Stimulated activated naive CD8-positive, alpha-beta T cell treated with anti-CD3 and anti-CD28 coated beads, Interleukin-15, amount 100 ng/mL, for 72 hours (primary cell): ENCODE measurements at regions not wholly inside any gene's neighbourhood (a gene's known extent, or its start where the extent isn't known, plus 50 kb on each side); places are given as distances from the start of the nearest gene placed in this dataset.
"Not testable (repeated sequence)": the region's sequence is repeated elsewhere in the genome, so short reads cannot be mapped to it uniquely, and the experiment has no call there.

ENCODE experiments used
- ATAC-seq: fragments of 150-1000 bp; cut with Tn5 transposase; 2 replicates; pipeline ENCODE4 v1.10.0; 2021; ENCODE audit warnings: mild to moderate bottlenecking, moderate library complexity
- DNase-seq, 2 donors: peaks; one replicate each; pipeline ENCODE4 v3.0.0; 2021 to 2022
- H3K27ac Mint-ChIP-seq, 2 donors: one replicate each; pipeline ENCODE4 v1.8.0; 2022; ENCODE audit warnings: mild to moderate bottlenecking in 2 of 2, mixed read lengths in 2 of 2, moderate library complexity in 2 of 2
- H3K27me3 Mint-ChIP-seq: one replicate; pipeline ENCODE4 v1.8.0; 2022; ENCODE audit warnings: mixed read lengths
- H3K4me1 Mint-ChIP-seq: one replicate; pipeline ENCODE4 v1.8.0; 2022; ENCODE audit warnings: mild to moderate bottlenecking, mixed read lengths
- H3K4me3 Mint-ChIP-seq, 2 donors: one replicate each; pipeline ENCODE4 v1.8.0; 2022; ENCODE audit warnings: mild to moderate bottlenecking in 2 of 2, mixed read lengths in 2 of 2, moderate library complexity in 1 of 2
- H3K9me3 Mint-ChIP-seq, 2 donors: one replicate each; pipeline ENCODE4 v1.8.0; 2022; ENCODE audit warnings: mixed read lengths in 2 of 2

- Mint-ChIP-seq H3K27ac (no peak overlapping the region), H3K9me3 (no peaks in the 10 kb centered on the region), H3K4me1 (no peaks in the 10 kb centered on the region), H3K4me3 (no peak overlapping the region), H3K27me3 (no peaks in the 10 kb centered on the region)
- DNase-seq (no peak), ATAC-seq (no peak)
These were observed 57.4 kb upstream of the ZBTB20 start for GRCh38 chr3:115204475-115204874.

GRCh38 chr3:115208066-115208750 lies 61.1 kb upstream of the ZBTB20 start:
- no peaks in the 10 kb centered on the region for H3K27me3 Mint-ChIP-seq
- no peak overlapping the region for H3K4me3 Mint-ChIP-seq
- no peaks in the 10 kb centered on the region for H3K4me1 Mint-ChIP-seq
- no peak for ATAC-seq
- no peaks in the 10 kb centered on the region for H3K9me3 Mint-ChIP-seq
- no peak overlapping the region for H3K27ac Mint-ChIP-seq
- DNase-seq, result no peak

GRCh38 chr3:115211810-115212492 lies 64.9 kb upstream of the ZBTB20 start:
- no peak for DNase-seq
- no peaks in the 10 kb centered on the region for H3K9me3 Mint-ChIP-seq
- ATAC-seq, result no peak
- no peaks in the 10 kb centered on the region for H3K4me1 Mint-ChIP-seq
- no peak overlapping the region for H3K27ac Mint-ChIP-seq
- H3K27me3 Mint-ChIP-seq, result no peaks in the 10 kb centered on the region
- no peak overlapping the region for H3K4me3 Mint-ChIP-seq

GRCh38 chr3:115212615-115213014 lies 65.5 kb upstream of the ZBTB20 start:
- Mint-ChIP-seq H3K9me3 (no peaks in the 10 kb centered on the region), H3K4me1 (no peaks in the 10 kb centered on the region), H3K27me3 (no peaks in the 10 kb centered on the region), H3K27ac (no peak overlapping the region), H3K4me3 (no peak overlapping the region)
- DNase-seq (no peak), ATAC-seq (no peak)

- DNase-seq, H3K27ac Mint-ChIP-seq, H3K9me3 Mint-ChIP-seq, H3K4me3 Mint-ChIP-seq, H3K27me3 Mint-ChIP-seq, ATAC-seq, H3K4me1 Mint-ChIP-seq: not testable (repeated sequence)
These were observed 66.0 kb upstream of the ZBTB20 start for GRCh38 chr3:115213052-115213451.

- Mint-ChIP-seq H3K27me3 (no peaks in the 10 kb centered on the region), H3K9me3 (no peaks in the 10 kb centered on the region), H3K27ac (no peak overlapping the region), H3K4me1 (no peaks in the 10 kb centered on the region), H3K4me3 (no peak overlapping the region)
- no peak for DNase-seq
- no peak for ATAC-seq
These were observed 70.2 kb upstream of the ZBTB20 start for GRCh38 chr3:115217292-115217677.

GRCh38 chr3:115217678-115218451 lies 70.8 kb upstream of the ZBTB20 start:
- DNase-seq (peak; percentile 13 to 18), ATAC-seq (peak; percentile 62)
- no peaks in the 10 kb centered on the region for H3K9me3 Mint-ChIP-seq
- H3K4me1 Mint-ChIP-seq, result no peaks in the 10 kb centered on the region
- no peak overlapping the region for H3K27ac Mint-ChIP-seq
- no peaks in the 10 kb centered on the region for H3K27me3 Mint-ChIP-seq
- H3K4me3 Mint-ChIP-seq, result no peak overlapping the region

- H3K4me3 Mint-ChIP-seq, result no peak overlapping the region
- DNase-seq (no peak), ATAC-seq (no peak)
- H3K9me3 Mint-ChIP-seq, result no peaks in the 10 kb centered on the region
- H3K4me1 Mint-ChIP-seq, result no peaks in the 10 kb centered on the region
- no peaks in the 10 kb centered on the region for H3K27me3 Mint-ChIP-seq
- no peak overlapping the region for H3K27ac Mint-ChIP-seq
These were observed 71.8 kb upstream of the ZBTB20 start for GRCh38 chr3:115218859-115219258.

- H3K27ac Mint-ChIP-seq, result no peak overlapping the region
- no peaks in the 10 kb centered on the region for H3K27me3 Mint-ChIP-seq
These were observed 77.6 kb upstream of the ZBTB20 start for GRCh38 chr3:115224687-115225086.

GRCh38 chr3:115226844-115227445 lies 79.9 kb upstream of the ZBTB20 start:
- H3K27me3 Mint-ChIP-seq, result no peaks in the 10 kb centered on the region

More at GRCh38 chr3:115224687-115225086, 77.6 kb upstream of the ZBTB20 start:
- H3K4me3 Mint-ChIP-seq, result no peak overlapping the region
- no peaks in the 10 kb centered on the region for H3K4me1 Mint-ChIP-seq
- no peaks in the 10 kb centered on the region for H3K9me3 Mint-ChIP-seq
- ATAC-seq, result no peak
- DNase-seq, result no peak

GRCh38 chr3:115227461-115227860 lies 80.4 kb upstream of the ZBTB20 start:
- Mint-ChIP-seq H3K9me3 (no peaks in the 10 kb centered on the region), H3K4me1 (no peaks in the 10 kb centered on the region), H3K27ac (no peak overlapping the region), H3K27me3 (no peaks in the 10 kb centered on the region), H3K4me3 (no peak overlapping the region)
- no peak for ATAC-seq
- DNase-seq, result no peak

More at GRCh38 chr3:115226844-115227445, 79.9 kb upstream of the ZBTB20 start:
- ATAC-seq (no peak), DNase-seq (no peak)
- H3K4me3 Mint-ChIP-seq, result no peak overlapping the region
- no peaks in the 10 kb centered on the region for H3K9me3 Mint-ChIP-seq
- no peak overlapping the region for H3K27ac Mint-ChIP-seq
- no peaks in the 10 kb centered on the region for H3K4me1 Mint-ChIP-seq

GRCh38 chr3:115228266-115228665 lies 81.2 kb upstream of the ZBTB20 start:
- DNase-seq (no peak), ATAC-seq (no peak)
- H3K9me3 Mint-ChIP-seq, result no peaks in the 10 kb centered on the region
- H3K4me1 Mint-ChIP-seq, result no peaks in the 10 kb centered on the region
- no peak overlapping the region for H3K4me3 Mint-ChIP-seq
- no peak overlapping the region for H3K27ac Mint-ChIP-seq
- H3K27me3 Mint-ChIP-seq, result no peaks in the 10 kb centered on the region

- ATAC-seq (no peak), DNase-seq (no peak)
- Mint-ChIP-seq H3K27ac (peak overlapping the region in 1 of 2 donors; percentile 23), H3K4me3 (no peak overlapping the region), H3K9me3 (no peaks in the 10 kb centered on the region), H3K4me1 (no peaks in the 10 kb centered on the region), H3K27me3 (no peaks in the 10 kb centered on the region)
These were observed 85.1 kb upstream of the ZBTB20 start for GRCh38 chr3:115232167-115232566.

GRCh38 chr3:115233021-115233420 lies 85.9 kb upstream of the ZBTB20 start:
- ATAC-seq, result no peak

GRCh38 chr3:115236496-115236895 lies 89.4 kb upstream of the ZBTB20 start:
- Mint-ChIP-seq H3K27me3 (no peaks in the 10 kb centered on the region), H3K4me1 (no peaks in the 10 kb centered on the region), H3K27ac (no peak overlapping the region), H3K9me3 (no peaks in the 10 kb centered on the region), H3K4me3 (no peak overlapping the region)
- ATAC-seq (no peak), DNase-seq (no peak)

More at GRCh38 chr3:115233021-115233420, 85.9 kb upstream of the ZBTB20 start:
- no peak for DNase-seq
- H3K27me3 Mint-ChIP-seq, result no peaks in the 10 kb centered on the region
- H3K4me1 Mint-ChIP-seq, result no peaks in the 10 kb centered on the region
- no peak overlapping the region for H3K27ac Mint-ChIP-seq
- no peaks in the 10 kb centered on the region for H3K9me3 Mint-ChIP-seq
- H3K4me3 Mint-ChIP-seq, result no peak overlapping the region

GRCh38 chr3:115239717-115240116 lies 92.6 kb upstream of the ZBTB20 start:
- no peak for ATAC-seq
- Mint-ChIP-seq H3K4me1 (no peaks in the 10 kb centered on the region), H3K27me3 (no peaks in the 10 kb centered on the region), H3K27ac (no peak overlapping the region), H3K4me3 (no peak overlapping the region), H3K9me3 (no peaks in the 10 kb centered on the region)
- no peak for DNase-seq
